Kidney (tissue), 13 donors: ENCODE measurements at regions not wholly inside any gene's neighbourhood (a gene's known extent, or its start where the extent isn't known, plus 50 kb on each side); places are given as distances from the start of the nearest gene placed in this dataset.

Experiments used
- DNase-seq, 5 donors: peaks; one replicate each; pipeline ENCODE4 v3.0.0-alpha.2; 2013 to 2020
- FAIRE-seq: peaks from 2 replicates; lab custom pipeline; 2012; peaks lifted over from hg19 to GRCh38; lab: Jason Lieb, UNC
- H3K27ac ChIP-seq, 2 donors: one replicate each; pipeline ENCODE4 v1.7.0; 2013; ENCODE audit warnings: low read depth in 2 of 2, low read length in 2 of 2, inconsistent platforms in 1 of 2
- H3K27me3 ChIP-seq: one replicate; pipeline ENCODE4 v1.7.1; 2013; ENCODE audit warnings: low read length, inconsistent platforms; ENCODE audit not compliant: control insufficient read depth, insufficient read depth
- H3K36me3 ChIP-seq, 3 donors: one replicate each; pipeline versions ENCODE4 v1.7.0 to v1.7.1; 2013; ENCODE audit warnings: low read length in 3 of 3, control low read depth in 1 of 3, inconsistent platforms in 1 of 3; ENCODE audit not compliant: insufficient read depth in 3 of 3, control insufficient read depth in 2 of 3
- H3K4me1 ChIP-seq, 3 donors: one replicate each; pipeline versions ENCODE4 v1.7.0 to v1.7.1; 2013; ENCODE audit warnings: low read length in 3 of 3, inconsistent platforms in 1 of 3, low read depth in 1 of 3; ENCODE audit not compliant: control insufficient read depth in 2 of 3, insufficient read depth in 2 of 3
- H3K4me3 ChIP-seq, 3 donors: one replicate each; pipeline versions ENCODE4 v1.7.0 to v1.8.1; 2013; ENCODE audit warnings: low read length in 3 of 3, control low read depth in 1 of 3, inconsistent platforms in 1 of 3
- H3K9ac ChIP-seq, 3 donors: one replicate each; pipeline versions ENCODE4 v1.7.0 to v1.7.1; 2013; ENCODE audit warnings: low read length in 3 of 3, control low read depth in 1 of 3, inconsistent platforms in 1 of 3
- H3K9me3 ChIP-seq, 3 donors: one replicate each; pipeline versions ENCODE4 v1.7.0 to v1.7.1; 2013; ENCODE audit warnings: low read length in 3 of 3, control low read depth in 1 of 3, inconsistent platforms in 1 of 3; ENCODE audit not compliant: control insufficient read depth in 2 of 3, insufficient read depth in 1 of 3
- intact Hi-C: fragments of 100-400 bp; cut with DNase I; formaldehyde crosslinking; loops from one replicate; pipeline ENCODE4 v1.11.1; 2022
- TF ChIP-seq, protein P1 (sequence below): IDR thresholded peaks from 3 replicates; pipeline ENCODE4 v1.5.1; 2012; ENCODE audit warnings: mild to moderate bottlenecking, moderate library complexity, borderline replicate concordance; ENCODE audit not compliant: insufficient read depth; ENCODE audit errors: extremely low read depth
- donor health status: control.
- donor health status: control.
- donor health status: control.
- donor health status: control.
- donor health status: control.
- donor health status: DM: yes; HTN: yes; CAD: no.
- donor health status: Normal renal cell carcinoma (clear cell type).

DNA sequence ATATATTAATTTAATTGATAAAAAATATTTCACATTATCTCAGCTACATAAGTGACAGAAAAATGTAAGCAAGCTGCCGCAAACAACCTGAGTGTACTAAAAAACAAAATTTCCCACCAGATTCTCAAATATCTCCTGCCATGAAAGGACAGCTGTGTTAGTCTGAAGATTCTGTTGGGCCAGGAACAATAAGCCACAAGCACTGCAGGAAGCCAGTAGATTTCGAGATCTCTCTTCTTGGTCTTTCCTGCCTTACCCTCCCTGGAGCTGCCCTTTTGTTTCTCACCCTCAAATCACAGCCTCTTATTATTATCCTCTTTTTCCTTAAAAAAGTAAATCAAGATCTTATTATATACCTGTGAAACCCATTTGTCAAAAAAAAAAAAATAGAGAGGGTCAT is 165.6 kb downstream of the EFNB2 start:
- DNase-seq (no peak), FAIRE-seq (no peak)
- Histone ChIP-seq H3K27me3 (no peaks in the 10 kb centered on the region), H3K9ac (no peak overlapping the region), H3K4me3 (no peak overlapping the region), H3K4me1 (peaks cover 0 to 7% (median 4%) of the 10 kb centered on the region in 3 donors), H3K36me3 (no peaks in the 10 kb centered on the region), H3K27ac (no peak overlapping the region), H3K9me3 (no peaks in the 10 kb centered on the region)
- TF ChIP-seq, protein P1, sequence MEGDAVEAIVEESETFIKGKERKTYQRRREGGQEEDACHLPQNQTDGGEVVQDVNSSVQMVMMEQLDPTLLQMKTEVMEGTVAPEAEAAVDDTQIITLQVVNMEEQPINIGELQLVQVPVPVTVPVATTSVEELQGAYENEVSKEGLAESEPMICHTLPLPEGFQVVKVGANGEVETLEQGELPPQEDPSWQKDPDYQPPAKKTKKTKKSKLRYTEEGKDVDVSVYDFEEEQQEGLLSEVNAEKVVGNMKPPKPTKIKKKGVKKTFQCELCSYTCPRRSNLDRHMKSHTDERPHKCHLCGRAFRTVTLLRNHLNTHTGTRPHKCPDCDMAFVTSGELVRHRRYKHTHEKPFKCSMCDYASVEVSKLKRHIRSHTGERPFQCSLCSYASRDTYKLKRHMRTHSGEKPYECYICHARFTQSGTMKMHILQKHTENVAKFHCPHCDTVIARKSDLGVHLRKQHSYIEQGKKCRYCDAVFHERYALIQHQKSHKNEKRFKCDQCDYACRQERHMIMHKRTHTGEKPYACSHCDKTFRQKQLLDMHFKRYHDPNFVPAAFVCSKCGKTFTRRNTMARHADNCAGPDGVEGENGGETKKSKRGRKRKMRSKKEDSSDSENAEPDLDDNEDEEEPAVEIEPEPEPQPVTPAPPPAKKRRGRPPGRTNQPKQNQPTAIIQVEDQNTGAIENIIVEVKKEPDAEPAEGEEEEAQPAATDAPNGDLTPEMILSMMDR, result no peak
- intact Hi-C loops, result no loop called here

DNA sequence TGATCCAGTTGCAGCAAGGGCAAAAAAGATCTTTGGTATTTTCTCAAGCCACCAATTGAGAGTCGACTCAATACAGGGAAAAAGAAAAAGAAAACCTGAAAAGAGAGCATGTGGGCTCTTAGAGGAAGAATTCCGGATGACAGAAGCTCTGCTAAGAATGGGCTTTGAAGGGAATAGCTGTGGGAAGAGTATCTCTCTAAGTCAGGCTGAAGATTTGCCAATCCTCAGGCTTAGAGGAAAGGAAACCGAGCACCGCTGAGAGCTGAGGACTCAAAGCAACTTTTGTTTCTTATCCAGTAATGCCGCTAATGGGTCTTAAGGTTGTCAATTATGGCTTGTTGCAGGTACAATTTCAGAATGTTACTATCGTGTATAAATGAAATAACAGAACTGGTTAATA is 166.4 kb downstream of the EFNB2 start:
- FAIRE-seq (no peak), DNase-seq (no peak)
- Histone ChIP-seq H3K9me3 (no peaks in the 10 kb centered on the region), H3K36me3 (no peaks in the 10 kb centered on the region), H3K9ac (no peak overlapping the region), H3K27me3 (no peaks in the 10 kb centered on the region), H3K4me1 (peaks cover 0 to 7% (median 4%) of the 10 kb centered on the region in 3 donors), H3K27ac (no peak overlapping the region), H3K4me3 (no peak overlapping the region)
- TF ChIP-seq, protein P1, result no peak
- intact Hi-C loops, result no loop called here

DNA sequence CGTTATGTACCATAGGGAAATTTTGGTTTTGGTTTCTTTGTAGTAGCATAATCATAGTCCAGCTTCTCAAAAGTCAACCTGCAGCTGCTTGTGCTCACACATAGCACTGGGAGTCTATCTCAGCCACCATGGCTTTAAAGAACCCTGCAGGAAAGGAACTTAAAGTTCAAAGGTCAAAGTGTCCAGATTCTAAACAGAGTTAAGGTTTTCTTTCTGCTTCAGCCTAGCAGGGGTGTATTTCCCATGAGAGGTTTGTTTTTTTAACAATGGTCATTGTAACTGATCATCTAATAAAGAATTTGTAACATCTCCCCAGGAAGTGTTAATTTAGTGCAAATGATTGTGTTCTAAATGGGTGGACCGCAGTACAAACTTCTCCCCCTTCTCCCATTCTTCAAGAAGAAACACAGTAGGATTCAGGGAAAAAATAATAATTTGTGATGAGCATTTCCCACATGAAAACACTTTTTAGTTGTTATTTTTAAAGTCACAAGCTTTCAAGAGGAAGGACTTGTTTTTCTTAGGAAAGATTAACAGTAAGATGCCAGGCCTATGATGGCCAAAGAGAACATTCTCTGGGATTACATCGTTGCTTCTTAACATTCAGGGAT is 168.0 kb downstream of the EFNB2 start:
- DNase-seq (no peak), FAIRE-seq (no peak)
- no peaks in the 10 kb centered on the region for H3K9me3 ChIP-seq
- intact Hi-C loops, result no loop called here
- no peaks in the 10 kb centered on the region for H3K4me1 ChIP-seq
- TF ChIP-seq, protein P1, result no peak
- H3K9ac ChIP-seq, result no peak overlapping the region
- H3K27ac ChIP-seq, result no peak overlapping the region
- H3K27me3 ChIP-seq, result no peaks in the 10 kb centered on the region
- H3K36me3 ChIP-seq, result no peaks in the 10 kb centered on the region
- H3K4me3 ChIP-seq, result no peak overlapping the region

DNA sequence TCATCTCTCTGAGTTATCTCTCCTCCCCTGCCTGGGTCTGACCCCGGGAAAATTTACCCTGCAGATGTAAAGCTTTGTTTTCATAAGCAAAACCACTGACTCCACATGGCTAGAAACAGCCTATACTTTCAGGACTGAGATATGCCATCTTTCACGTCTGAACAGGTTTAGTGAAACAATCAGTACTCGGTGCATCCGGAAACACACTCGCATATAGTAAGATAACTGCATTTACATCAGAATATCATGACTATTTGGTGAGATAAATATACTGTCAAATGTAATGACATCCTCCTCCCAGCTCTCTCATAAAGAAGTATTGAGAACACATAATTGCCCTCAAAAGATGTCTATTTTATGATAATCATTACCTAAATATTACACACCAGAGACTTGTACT is 172.8 kb downstream of the EFNB2 start:
- Histone ChIP-seq H3K36me3 (no peaks in the 10 kb centered on the region), H3K9ac (no peak overlapping the region), H3K27ac (no peak overlapping the region), H3K27me3 (no peaks in the 10 kb centered on the region), H3K4me1 (no peaks in the 10 kb centered on the region), H3K4me3 (no peak overlapping the region), H3K9me3 (no peaks in the 10 kb centered on the region)
- DNase-seq, result no peak
- FAIRE-seq, result no peak
- TF ChIP-seq, protein P1, result no peak
- intact Hi-C loops, result no loop called here
